HG03378 (cell line): ENCODE measurements at regions not wholly inside any gene's neighbourhood (a gene's known extent, or its start where the extent isn't known, plus 50 kb on each side); places are given as distances from the start of the nearest gene placed in this dataset.
"Not testable (repeated sequence)": the region's sequence is repeated elsewhere in the genome, so short reads cannot be mapped to it uniquely, and the experiment has no call there.

Experiments
- ATAC-seq: cut with Tn5 transposase; IDR thresholded peaks from one replicate; pipeline ENCODE4 v1.9.1; 2021; ENCODE audit warnings: mild to moderate bottlenecking, moderate library complexity; ENCODE audit not compliant: unreplicated experiment

GRCh38 chr1:55310505-55310971, 95.4 kb upstream of the USP24 start:
- ATAC-seq, result no peak

GRCh38 chr1:55309786-55310504, 94.8 kb upstream of the USP24 start:
- no peak for ATAC-seq

GRCh38 chr1:55309053-55309452, 93.9 kb upstream of the USP24 start:
- ATAC-seq, result no peak

- no peak for ATAC-seq
Measured at GRCh38 chr1:55305735-55306134, 90.6 kb upstream of the USP24 start.

- ATAC-seq, result no peak
Measured at GRCh38 chr1:55304229-55304740, 89.1 kb upstream of the USP24 start.

GRCh38 chr1:55302972-55303371, 87.8 kb upstream of the USP24 start:
- no peak for ATAC-seq

- ATAC-seq, result no peak
Measured at GRCh38 chr1:55301912-55302311, 86.7 kb upstream of the USP24 start.

GRCh38 chr1:55300975-55301374, 85.8 kb upstream of the USP24 start:
- ATAC-seq, result no peak

- no peak for ATAC-seq
Measured at GRCh38 chr1:55298167-55298894, 83.2 kb upstream of the USP24 start.

GRCh38 chr1:55296247-55296646, 81.1 kb upstream of the USP24 start:
- not testable (repeated sequence) for ATAC-seq

GRCh38 chr1:55289614-55290013, 74.5 kb upstream of the USP24 start:
- no peak for ATAC-seq

- no peak for ATAC-seq
Measured at GRCh38 chr1:55289042-55289441, 73.9 kb upstream of the USP24 start.

- peak; percentile 91 for ATAC-seq
Measured at GRCh38 chr1:55288245-55288644, 73.1 kb upstream of the USP24 start.

GRCh38 chr1:55287723-55288122, 72.6 kb upstream of the USP24 start:
- ATAC-seq, result peak; percentile 23

- ATAC-seq, result no peak
Measured at GRCh38 chr1:55286856-55287602, 71.9 kb upstream of the USP24 start.

GRCh38 chr1:55285834-55286233, 70.7 kb upstream of the USP24 start:
- no peak for ATAC-seq

GRCh38 chr1:55284856-55285255, 69.7 kb upstream of the USP24 start:
- no peak for ATAC-seq

- ATAC-seq, result no peak
Measured at GRCh38 chr1:55282058-55282457, 66.9 kb upstream of the USP24 start.

GRCh38 chr1:55280731-55281130, 65.6 kb upstream of the USP24 start:
- ATAC-seq, result no peak

- ATAC-seq, result no peak
Measured at GRCh38 chr1:55279627-55280026, 64.5 kb upstream of the USP24 start.

GRCh38 chr1:55278378-55278777, 63.2 kb upstream of the USP24 start:
- ATAC-seq, result no peak
